ENCODE measurements at regions not wholly inside any gene's neighbourhood (a gene's known extent, or its start where the extent isn't known, plus 50 kb on each side); places are given as distances from the start of the nearest gene placed in this dataset.

DNA sequence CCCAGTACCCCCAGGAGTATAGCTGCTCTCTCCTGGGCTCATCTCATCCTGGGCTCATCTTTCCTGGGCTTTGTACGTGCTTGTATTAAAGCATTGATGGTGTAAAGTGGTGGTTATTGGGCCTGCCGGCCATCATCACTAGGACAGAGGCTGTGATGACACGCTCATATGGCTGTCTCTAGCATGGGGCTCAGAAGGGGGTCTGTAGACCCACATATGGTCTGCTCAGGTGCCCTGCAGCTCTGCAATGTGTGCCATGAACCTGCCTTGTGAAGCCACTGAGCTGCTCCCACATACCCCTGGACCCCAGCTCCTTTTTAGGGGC lies 143.4 kb downstream of the CDC5L start:
- Histone ChIP-seq H3K4me3 (no peak overlapping the region), H3K27ac (no peak overlapping the region)
- DNase-seq (ENCODE audit: low spot score), result no peak
- TF ChIP-seq, protein P1, sequence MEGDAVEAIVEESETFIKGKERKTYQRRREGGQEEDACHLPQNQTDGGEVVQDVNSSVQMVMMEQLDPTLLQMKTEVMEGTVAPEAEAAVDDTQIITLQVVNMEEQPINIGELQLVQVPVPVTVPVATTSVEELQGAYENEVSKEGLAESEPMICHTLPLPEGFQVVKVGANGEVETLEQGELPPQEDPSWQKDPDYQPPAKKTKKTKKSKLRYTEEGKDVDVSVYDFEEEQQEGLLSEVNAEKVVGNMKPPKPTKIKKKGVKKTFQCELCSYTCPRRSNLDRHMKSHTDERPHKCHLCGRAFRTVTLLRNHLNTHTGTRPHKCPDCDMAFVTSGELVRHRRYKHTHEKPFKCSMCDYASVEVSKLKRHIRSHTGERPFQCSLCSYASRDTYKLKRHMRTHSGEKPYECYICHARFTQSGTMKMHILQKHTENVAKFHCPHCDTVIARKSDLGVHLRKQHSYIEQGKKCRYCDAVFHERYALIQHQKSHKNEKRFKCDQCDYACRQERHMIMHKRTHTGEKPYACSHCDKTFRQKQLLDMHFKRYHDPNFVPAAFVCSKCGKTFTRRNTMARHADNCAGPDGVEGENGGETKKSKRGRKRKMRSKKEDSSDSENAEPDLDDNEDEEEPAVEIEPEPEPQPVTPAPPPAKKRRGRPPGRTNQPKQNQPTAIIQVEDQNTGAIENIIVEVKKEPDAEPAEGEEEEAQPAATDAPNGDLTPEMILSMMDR (IDR thresholded peaks at IDR 0.05), result no peak

- peak; percentile 62 for DNase-seq (ENCODE audit: low spot score)
- TF ChIP-seq, protein P1 (IDR thresholded peaks at IDR 0.05), result no peak
- H3K4me3 ChIP-seq, result no peak overlapping the region
- H3K27ac ChIP-seq, result no peak overlapping the region
These were observed 144.0 kb downstream of the CDC5L start for GRCh38 chr6:44531442-44532015.

GRCh38 chr6:44533421-44533820 lies 145.9 kb downstream of the CDC5L start:
- peak; percentile 56 for DNase-seq (ENCODE audit: low spot score)
- TF ChIP-seq, protein P1 (IDR thresholded peaks at IDR 0.05), result no peak
- Histone ChIP-seq H3K4me3 (no peak overlapping the region), H3K27ac (no peak overlapping the region)

GRCh38 chr6:44534291-44534690 lies 146.8 kb downstream of the CDC5L start:
- TF ChIP-seq, protein P1 (IDR thresholded peaks at IDR 0.05), result no peak
- Histone ChIP-seq H3K4me3 (no peak overlapping the region), H3K27ac (no peak overlapping the region)
- peak; percentile 31 for DNase-seq (ENCODE audit: low spot score)

DNA sequence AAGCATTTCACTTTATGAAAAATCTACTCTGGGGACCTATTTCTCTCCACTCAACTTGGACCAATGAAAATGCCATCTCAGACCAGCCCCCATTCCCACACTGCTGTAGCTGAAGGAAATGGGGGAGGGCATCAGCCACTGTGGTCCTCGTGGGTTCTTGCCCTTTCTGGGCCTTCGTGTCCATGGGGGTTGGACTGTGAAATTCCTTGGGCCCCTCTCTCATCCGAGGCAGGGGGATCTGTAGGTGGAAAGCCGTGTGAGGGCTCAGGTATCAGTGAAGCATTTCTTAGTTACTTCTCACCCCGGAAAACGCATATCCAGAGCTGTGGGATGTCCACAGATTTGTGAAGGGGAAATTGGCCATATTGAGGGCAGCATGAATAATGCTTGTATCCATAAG lies 147.9 kb downstream of the CDC5L start:
- Histone ChIP-seq H3K27ac (no peak overlapping the region), H3K4me3 (no peak overlapping the region)
- TF ChIP-seq, protein P1 (IDR thresholded peaks at IDR 0.05), result no peak
- DNase-seq (ENCODE audit: low spot score), result peak; percentile 29

- TF ChIP-seq, protein P1 (IDR thresholded peaks at IDR 0.05), result no peak
- DNase-seq (ENCODE audit: low spot score), result no peak
- no peak overlapping the region for H3K27ac ChIP-seq
- H3K4me3 ChIP-seq, result no peak overlapping the region
These were observed 148.5 kb downstream of the CDC5L start for GRCh38 chr6:44535967-44536366.

GRCh38 chr6:44537306-44538049 lies 150.0 kb downstream of the CDC5L start:
- DNase-seq (ENCODE audit: low spot score), result peak; percentile 56
- no peak overlapping the region for H3K27ac ChIP-seq

More at GRCh38 chr6:44537306-44538049, 150.0 kb downstream of the CDC5L start:
- no peak overlapping the region for H3K4me3 ChIP-seq
- TF ChIP-seq, protein P1 (IDR thresholded peaks at IDR 0.05), result no peak

Measured in coronary artery (tissue), 2 donors.